HPDE6-E6E7 (cell line): ENCODE measurements at regions not wholly inside any gene's neighbourhood (a gene's known extent, or its start where the extent isn't known, plus 50 kb on each side); places are given as distances from the start of the nearest gene placed in this dataset.
"Not testable (repeated sequence)": the region's sequence is repeated elsewhere in the genome, so short reads cannot be mapped to it uniquely, and the experiment has no call there.

Experiments
- DNase-seq: peaks from one replicate; pipeline ENCODE4 v3.0.0; 2011; ENCODE audit warnings: missing footprints; ENCODE audit errors: extremely low spot score

DNA sequence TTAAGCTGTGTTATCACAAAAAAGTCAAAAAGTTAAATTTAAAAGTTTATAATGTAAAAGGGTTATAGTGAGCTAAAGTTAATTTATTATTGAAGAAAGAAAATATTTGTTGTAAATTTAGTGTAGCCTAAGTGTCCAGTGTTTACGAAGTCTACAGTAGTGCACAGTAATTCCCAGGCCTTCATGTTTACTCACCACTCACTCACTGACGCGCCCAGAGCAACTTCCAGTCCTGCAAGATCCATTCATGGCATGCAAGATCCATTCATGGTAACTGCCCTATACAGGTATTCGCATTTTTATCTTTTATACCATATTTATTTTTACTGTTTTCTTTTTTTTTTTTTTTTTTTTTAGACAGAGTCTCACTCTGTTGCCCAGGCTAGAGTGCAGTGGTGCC is 69.5 kb downstream of the TPRA1 start:
- no peak for DNase-seq

- no peak for DNase-seq
These were observed 72.0 kb downstream of the TPRA1 start for GRCh38 chr3:127518456-127519081.

DNA sequence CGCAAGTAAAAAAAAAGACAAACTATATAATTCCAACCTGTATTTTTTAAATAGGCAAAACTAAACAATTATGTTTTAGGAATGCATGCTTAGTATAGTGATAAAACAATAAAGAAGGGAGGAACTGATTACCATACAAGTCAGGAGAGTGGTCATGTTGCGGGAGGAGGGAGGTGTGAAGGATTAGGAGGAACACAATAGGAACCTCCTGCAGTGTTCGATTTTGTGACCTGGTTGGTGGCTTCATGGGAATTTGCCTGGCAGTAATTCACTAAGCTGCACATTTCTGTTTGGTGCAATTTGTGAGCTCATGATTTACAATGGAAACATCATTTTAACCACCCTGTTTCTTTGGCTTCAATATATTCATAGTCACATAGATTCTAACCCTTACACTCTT is 78.3 kb downstream of the TPRA1 start:
- no peak for DNase-seq

DNA sequence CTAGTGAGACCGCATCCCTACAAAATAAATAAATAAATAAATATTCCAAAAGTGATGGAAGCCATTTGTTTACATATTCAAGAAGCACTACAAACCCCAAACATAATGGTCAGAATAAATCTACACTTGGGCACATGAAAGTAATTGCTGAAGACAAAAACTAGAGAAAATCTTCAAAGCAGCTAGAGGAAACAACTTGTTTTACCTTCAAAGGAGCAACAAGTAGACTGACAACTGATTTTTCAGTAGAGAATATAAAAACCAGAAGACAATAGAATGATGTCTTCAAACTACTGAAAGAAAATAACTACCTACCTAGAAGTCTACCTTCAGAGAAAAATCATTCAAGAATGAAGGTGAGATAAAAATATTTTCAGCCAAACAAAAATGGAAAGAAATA is 89.4 kb downstream of the TPRA1 start:
- DNase-seq = no peak

DNA sequence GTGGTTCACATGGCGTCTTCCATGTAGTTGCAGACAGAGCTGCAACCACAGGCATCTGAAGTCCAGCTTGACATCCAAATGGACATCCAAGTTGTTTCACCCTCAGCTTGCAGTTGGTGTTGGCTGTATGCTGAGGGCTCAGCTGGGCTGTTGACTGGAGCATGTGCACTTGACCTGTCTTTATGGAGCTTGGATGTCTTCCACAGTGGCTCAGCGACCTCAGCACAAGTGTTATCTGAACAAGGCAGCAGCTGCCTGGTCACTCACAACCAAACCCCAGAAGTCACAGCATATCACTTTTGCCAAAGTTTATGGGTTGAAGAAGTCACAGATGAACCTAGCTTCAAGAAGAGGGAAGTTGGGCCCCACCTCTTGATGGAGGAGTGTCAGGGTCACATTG is 92.9 kb downstream of the TPRA1 start:
- DNase-seq = no peak

- DNase-seq = no peak
These were observed 93.4 kb downstream of the TPRA1 start for GRCh38 chr3:127497166-127497565.

- no peak for DNase-seq
These were observed 94.5 kb downstream of the TPRA1 start for GRCh38 chr3:127495821-127496655.

- DNase-seq = no peak
These were observed 96.4 kb downstream of the TPRA1 start for GRCh38 chr3:127493924-127494646.

DNA sequence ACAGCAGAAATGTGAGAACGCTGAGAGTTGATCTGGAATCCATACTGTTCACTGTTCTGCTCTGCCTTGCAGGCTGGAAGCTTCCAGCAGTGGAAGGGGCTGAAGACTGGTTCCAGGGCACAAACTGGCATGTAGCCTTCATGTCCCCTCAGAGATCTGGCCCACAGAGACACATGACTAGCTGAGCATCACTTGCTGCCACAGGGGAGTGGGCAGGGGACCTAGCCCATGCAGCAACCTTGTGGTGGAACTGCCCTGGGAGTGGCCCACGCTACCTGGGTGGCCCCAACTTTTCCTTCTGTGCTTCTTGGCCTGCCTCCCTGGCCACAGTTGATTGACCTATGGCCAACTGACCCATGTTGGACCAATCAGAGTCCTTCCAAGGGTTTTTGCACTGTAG is 98.1 kb downstream of the TPRA1 start:
- no peak for DNase-seq

GRCh38 chr3:127491909-127492308 is 98.6 kb downstream of the TPRA1 start:
- DNase-seq = no peak

- no peak for DNase-seq
These were observed 99.2 kb downstream of the TPRA1 start for GRCh38 chr3:127491323-127491722.

- DNase-seq = not testable (repeated sequence)
These were observed 99.6 kb downstream of the TPRA1 start for GRCh38 chr3:127491024-127491305.

DNA sequence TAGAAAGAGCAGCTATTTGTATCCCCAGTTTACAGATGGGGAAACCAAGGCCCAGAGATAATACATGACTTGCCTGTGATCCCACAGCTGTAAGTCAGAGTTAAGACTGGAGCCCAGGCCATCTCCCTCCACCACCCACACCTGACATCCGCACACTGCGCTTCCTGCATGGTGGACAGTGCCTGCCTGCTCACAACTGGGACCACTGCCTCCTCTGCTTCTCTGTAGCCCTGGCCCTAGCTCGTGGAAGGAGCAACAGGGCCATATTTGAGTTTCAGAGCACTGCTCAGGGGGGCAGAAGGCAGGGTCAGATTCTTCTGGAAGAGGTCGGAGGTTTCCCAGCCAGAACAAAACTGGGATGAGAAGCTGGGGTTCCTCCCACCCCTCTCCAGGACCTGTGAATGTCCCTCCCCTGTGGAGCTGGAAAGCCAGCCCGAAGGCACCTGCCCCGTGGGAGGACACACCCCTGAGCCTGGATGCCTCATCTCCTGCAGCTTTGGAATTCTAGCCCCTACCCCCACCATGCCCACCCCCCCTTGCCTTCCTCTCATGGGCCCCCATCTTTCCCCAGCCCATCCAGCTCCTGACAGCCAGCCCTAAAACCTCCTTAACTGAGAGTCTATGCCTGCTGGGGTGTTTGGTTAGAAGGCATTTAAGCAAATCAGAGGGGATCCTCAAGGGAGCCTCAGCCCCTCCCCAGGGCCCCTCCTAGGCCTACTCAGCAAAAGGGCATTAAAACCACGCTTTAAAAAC is 100.1 kb downstream of the TPRA1 start:
- no peak for DNase-seq

- DNase-seq = no peak
These were observed 101.2 kb downstream of the TPRA1 start for GRCh38 chr3:127489357-127489756.

DNA sequence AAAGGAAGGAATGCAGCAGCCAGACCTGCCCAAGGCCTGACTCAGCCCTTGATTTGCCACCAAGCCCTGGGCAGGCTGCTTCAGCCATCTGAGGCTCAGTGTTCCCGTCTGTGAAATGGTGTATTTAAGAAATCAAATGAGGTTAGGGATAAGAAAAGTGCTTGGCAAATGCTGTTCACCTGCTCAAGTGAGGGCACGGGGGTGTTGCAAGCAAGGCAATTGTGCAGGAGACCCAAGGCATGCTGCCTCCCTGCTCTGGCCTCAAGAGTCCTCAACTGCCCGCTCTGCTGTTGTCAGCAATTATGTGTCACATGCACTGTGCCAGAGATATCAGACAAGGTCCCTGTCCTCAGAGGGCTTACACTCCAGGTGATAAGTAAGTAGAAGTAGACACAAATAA is 101.8 kb downstream of the TPRA1 start:
- DNase-seq = no peak

DNA sequence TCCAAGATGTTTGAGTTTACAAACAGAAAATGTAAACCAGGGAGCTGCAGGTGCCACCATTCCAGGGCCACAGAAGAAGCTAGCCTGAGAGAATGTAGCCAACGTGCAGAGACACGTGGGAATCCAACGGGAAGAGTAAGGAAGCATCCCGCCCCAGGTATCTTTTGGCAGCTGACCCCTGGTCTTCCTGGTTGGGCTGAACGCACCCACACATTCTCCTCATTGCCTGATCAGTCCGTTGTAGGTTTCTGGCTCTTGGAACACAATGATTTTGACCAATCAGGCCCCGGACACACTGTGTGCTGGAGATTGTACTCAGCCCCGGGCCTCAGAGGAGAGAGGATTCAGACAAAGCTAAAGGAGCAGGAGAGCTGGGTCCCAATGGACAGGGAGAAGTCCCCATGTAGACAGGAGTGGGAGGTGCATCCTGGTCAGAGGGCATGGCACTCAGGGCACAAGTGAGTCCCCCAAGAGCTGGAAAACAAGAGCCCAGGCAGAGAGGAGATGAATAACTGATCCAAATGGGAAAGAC is 102.3 kb downstream of the TPRA1 start:
- DNase-seq = no peak

DNA sequence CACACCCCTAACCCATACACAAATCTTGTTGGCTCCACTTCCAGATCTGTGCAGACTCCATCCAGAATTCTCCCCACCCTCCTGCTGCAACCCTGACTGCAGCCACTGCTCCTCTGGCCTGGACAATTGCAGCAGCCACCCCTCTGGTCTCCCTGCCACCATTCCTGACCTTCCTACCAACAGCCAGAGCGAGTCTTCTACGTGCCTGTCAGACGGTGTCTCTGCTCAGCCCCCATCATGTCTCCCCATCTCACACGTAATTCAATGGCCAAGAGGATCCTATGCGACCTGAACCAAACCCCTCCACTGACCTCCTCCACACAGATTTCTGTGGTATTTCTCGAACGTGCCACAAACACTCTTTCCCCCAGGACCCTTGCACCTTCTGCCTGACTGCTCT is 103.3 kb downstream of the TPRA1 start:
- no peak for DNase-seq

DNA sequence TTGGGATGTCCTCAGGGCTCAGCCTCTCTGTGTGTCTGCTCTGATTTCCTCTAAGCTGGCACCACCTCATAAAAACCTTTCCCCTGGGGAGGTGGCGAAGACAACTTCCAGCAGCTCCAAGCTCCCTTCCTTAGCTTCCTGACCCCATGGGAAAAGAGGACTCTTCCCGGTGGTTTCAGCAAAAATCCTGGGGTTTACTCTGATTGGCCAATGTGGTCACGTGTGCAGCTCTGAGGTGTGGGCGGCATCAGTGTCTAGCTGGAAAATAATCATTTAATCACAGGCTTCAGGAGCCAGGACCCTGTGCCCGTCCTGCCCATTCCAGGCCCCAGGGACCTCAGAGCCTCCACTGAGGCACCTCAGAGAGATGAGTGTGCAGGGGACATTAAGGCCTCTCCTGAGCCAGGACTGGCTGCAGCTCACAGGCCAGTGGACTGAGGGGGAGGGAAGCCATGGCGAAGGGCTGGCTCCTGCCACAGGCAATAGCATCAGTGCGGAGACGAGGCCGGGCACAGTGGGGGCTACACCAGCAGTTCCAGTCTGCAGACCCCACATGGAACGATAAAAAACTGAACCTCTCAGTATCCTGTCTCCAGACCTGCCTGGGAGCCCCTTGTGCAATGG is 104.1 kb downstream of the TPRA1 start:
- DNase-seq = no peak

DNA sequence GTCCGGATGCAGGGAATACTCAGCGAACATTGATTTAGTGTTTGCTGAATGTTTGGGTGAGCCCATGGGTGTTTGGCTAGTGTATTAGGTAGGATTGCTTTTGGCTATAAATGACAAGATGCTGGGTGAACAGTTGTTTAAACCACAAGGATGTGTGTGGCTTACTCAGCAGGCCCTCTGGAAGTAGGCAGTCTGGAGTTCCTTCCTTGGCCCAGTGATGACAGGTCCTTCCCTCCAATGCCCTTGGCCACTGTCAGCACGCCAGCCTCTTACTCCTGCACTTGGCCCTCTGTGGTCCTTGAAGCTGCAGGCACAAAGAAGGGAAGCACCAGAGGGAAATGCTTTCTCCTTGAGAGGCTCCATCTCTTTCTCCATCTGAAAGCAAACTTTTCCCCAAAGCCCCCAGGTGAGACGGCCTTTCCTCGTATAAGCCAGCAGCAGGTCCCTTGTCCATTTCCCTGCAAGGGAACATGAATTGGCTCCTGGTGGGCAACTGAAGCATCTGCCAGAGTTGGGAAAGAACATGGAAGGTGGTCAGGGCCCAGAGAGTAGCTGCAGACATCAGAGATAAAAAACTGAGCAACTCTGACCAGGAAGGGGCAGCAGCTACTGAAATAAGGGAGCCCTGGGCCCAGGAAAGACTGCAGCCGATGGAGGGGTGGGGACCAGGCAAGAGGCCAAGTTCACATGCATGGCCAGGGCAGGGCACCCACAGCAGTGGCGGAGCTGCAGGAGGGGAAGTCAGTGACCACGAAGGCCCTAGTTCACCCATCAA is 105.0 kb downstream of the TPRA1 start:
- DNase-seq = no peak

DNA sequence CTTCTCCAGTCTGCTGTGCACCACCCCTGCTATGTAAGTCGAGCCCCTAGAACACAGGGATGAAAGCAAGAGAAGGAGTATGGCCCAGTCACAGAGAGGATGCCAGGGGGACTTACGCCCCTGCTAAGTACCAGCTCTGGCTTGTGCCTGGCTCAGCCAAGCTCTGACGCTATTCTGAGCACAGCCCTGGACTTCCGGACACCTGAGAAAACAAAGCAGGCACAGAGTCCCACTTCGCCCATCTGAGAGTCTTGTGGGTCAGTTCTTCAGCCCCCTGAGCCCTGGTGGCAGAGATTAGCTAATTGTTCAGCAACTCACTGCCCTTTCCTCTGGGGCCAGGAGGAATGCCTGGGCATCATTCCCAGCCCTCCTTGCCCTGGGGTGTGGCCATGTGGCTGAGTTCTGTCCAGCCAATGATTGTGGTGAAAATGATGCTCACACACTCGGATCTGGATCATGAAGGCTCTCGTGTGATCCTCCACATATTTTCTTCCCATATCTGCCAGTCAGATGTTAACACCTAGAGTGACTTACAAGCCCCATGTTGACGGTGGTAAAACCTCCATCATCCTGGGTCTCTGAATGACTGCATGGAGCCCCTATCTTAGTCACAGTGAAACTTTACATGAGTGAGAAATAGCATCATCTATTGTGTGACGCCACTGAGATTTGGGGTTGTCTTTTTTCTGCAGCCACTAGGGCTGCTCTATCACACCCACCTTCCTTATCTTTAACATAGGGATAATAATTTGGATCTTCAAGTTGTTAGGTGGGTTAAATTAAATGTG is 105.7 kb downstream of the TPRA1 start:
- DNase-seq = no peak
